ENCODE measurements at regions not wholly inside any gene's neighbourhood (a gene's known extent, or its start where the extent isn't known, plus 50 kb on each side); places are given as distances from the start of the nearest gene placed in this dataset.
A peak's percentile ranks its signal among the peaks of the same experiment; 100 is the strongest.
"Not testable (repeated sequence)": the region's sequence is repeated elsewhere in the genome, so short reads cannot be mapped to it uniquely, and the experiment has no call there.

DNA sequence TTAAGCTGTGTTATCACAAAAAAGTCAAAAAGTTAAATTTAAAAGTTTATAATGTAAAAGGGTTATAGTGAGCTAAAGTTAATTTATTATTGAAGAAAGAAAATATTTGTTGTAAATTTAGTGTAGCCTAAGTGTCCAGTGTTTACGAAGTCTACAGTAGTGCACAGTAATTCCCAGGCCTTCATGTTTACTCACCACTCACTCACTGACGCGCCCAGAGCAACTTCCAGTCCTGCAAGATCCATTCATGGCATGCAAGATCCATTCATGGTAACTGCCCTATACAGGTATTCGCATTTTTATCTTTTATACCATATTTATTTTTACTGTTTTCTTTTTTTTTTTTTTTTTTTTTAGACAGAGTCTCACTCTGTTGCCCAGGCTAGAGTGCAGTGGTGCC, 69.5 kb downstream of the TPRA1 start:
- no peak for DNase-seq
- intact Hi-C loops (cut with DNase I) = no loop called here

DNA sequence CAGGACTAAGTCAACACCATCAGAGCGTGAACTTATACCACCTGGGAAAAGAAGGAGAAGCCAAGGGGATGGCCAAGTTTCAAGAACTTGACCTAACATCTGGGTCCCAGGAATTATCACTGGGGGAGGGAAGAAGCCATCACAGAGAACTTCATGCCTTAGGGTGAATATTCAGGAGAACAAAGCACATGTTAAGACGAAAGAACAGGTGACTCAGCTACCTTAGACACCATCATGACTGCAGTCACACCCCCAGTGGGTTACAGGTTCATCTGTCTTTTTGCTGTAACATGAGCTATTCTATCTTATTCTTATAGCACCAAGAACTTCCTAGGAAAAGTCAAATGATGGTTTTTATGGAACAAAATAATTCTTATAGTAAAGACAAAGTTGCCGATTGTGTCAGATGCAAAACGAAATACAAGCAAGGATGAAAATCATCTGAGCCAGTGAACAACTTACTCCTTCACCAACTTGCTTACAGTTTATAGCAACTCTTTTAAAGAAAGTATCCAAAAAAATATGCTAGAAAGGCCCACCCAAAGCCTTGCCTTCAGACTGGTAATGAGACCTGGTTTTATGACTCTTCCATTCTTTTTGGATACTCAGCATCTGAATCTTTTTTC, 72.0 kb downstream of the TPRA1 start:
- intact Hi-C loops (cut with DNase I) = no loop called here

DNA sequence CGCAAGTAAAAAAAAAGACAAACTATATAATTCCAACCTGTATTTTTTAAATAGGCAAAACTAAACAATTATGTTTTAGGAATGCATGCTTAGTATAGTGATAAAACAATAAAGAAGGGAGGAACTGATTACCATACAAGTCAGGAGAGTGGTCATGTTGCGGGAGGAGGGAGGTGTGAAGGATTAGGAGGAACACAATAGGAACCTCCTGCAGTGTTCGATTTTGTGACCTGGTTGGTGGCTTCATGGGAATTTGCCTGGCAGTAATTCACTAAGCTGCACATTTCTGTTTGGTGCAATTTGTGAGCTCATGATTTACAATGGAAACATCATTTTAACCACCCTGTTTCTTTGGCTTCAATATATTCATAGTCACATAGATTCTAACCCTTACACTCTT, 78.3 kb downstream of the TPRA1 start:
- no peak for DNase-seq
- intact Hi-C loops (cut with DNase I) = no loop called here

More for the DNA sequence above, 72.0 kb downstream of the TPRA1 start:
- DNase-seq = no peak

DNA sequence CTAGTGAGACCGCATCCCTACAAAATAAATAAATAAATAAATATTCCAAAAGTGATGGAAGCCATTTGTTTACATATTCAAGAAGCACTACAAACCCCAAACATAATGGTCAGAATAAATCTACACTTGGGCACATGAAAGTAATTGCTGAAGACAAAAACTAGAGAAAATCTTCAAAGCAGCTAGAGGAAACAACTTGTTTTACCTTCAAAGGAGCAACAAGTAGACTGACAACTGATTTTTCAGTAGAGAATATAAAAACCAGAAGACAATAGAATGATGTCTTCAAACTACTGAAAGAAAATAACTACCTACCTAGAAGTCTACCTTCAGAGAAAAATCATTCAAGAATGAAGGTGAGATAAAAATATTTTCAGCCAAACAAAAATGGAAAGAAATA, 89.4 kb downstream of the TPRA1 start:
- DNase-seq = no peak
- intact Hi-C loops (cut with DNase I) = no loop called here

DNA sequence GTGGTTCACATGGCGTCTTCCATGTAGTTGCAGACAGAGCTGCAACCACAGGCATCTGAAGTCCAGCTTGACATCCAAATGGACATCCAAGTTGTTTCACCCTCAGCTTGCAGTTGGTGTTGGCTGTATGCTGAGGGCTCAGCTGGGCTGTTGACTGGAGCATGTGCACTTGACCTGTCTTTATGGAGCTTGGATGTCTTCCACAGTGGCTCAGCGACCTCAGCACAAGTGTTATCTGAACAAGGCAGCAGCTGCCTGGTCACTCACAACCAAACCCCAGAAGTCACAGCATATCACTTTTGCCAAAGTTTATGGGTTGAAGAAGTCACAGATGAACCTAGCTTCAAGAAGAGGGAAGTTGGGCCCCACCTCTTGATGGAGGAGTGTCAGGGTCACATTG, 92.9 kb downstream of the TPRA1 start:
- DNase-seq = no peak
- intact Hi-C loops (cut with DNase I) = no loop called here

DNA sequence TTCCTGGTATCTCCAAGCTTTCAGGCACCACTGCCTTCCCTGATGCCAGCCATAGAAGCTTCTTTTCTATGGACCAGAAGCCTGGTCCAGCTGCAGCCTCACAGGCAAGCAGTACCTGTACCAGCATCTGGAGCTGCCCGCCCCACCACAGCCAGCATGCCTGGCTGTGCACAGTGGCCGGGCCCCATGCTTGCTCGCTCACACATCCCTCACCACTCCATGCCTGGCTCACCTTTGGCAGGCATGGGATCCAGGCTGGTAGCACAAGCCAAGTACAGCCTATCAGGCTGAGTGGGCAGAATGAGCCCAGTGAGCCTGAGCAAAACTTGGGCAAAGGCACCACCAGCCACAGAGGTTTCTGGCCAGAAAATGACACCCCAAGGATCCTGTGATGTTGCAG, 93.4 kb downstream of the TPRA1 start:
- intact Hi-C loops (cut with DNase I) = no loop called here
- peak in 1 of 42 donors; percentile 20 for DNase-seq

DNA sequence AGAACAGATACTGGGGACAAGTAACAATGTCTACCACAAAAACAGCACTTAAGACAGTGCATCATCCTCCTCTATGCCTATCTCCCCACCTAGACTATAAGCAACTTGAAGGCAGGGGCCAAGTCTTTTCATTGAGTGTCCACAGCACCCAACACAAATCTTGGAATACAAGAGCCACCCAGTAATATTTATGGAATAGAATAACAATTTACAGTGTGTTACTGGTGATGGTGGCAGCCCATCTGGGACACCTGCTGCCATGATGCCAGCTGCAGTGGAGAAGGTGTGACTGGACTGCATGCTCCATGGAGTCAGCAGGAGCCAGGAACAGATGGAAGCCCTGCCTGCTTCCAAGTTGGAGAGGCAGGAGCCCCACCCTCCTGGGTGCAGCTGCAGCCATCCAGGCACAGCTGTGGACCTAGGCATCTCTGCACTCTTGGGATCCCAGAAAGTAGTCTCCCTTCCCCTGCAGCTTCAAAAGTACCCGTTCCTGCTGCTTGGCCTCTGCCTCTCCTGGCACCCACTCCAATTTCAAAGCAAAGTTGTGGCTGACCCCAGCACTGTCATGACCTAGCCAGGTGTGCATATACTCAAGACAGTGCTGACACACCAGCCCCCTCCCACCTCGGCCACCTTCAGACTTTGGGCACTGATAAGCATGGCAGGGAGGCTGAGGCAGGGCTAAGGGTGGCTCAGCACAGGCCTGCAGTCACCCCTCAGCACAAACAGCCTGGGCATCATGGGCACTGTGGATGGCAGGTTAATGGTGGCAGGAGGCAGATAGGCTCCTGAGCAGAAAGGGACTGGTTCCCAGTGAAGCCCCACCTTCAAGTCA, 94.5 kb downstream of the TPRA1 start:
- peak in 1 of 42 donors; percentile 17 for DNase-seq

DNA sequence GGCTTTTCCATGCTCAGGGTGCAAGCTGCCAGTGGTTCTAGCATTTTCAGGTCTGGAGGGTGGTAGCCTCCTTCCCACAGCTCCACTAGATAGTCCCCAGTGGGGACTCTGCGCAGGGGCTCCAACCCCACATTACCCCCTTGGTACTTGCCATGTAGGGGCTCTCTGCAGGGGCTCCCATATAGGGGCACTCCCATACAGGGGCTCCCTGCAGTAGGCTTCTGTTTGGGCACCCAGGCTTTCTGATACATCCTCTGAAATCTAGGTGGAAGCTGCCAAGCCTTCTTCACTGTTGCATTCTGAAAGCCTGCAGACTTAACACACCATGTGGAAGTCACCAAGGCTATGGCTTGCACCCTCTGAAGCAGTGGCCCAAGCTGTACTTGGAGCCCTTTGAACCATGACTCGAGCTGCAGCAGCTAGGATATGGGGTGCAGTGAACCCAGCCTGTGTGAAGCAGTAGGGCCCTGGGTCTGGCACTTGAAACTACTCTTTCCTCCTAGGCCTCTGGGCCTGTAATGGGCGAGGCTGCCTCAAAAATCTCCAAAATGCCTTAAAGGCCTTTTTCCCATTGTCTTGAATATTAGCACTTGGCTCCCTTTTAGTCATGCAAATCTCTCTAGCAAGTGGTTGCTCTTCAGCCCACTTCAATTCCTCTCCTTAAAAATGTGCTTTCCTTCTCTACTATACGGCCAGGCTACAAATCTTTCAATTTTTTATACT, 96.4 kb downstream of the TPRA1 start:
- intact Hi-C loops (cut with DNase I) = no loop called here
- peak in 2 of 42 donors; percentile 13 to 18 for DNase-seq

More for the DNA sequence above, 94.5 kb downstream of the TPRA1 start:
- intact Hi-C loops (cut with DNase I) = no loop called here

DNA sequence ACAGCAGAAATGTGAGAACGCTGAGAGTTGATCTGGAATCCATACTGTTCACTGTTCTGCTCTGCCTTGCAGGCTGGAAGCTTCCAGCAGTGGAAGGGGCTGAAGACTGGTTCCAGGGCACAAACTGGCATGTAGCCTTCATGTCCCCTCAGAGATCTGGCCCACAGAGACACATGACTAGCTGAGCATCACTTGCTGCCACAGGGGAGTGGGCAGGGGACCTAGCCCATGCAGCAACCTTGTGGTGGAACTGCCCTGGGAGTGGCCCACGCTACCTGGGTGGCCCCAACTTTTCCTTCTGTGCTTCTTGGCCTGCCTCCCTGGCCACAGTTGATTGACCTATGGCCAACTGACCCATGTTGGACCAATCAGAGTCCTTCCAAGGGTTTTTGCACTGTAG, 98.1 kb downstream of the TPRA1 start:
- peak in 2 of 42 donors; percentile 8 to 22 for DNase-seq
- intact Hi-C loops (cut with DNase I) = no loop called here

DNA sequence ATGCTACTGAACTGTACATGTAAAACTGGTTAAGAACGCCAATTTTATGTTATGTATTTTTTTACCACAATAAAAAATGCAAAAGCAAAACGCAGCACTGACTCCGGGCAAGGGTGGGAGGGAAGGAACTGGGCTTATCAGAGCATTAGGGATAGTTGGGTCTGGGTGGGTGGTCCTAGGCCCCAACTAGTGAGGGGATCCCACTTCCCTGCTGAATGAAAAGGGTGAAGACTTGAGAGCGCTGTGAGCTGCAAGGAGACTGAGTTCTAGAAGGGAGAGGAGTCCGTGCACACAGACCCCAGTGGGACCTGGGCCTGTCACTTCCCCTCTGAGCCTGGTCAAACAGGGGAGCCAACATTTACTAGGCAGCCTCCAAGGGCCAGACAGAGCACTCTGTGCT, 98.6 kb downstream of the TPRA1 start:
- DNase-seq = peak in 2 of 42 donors; percentile 17 to 27
- intact Hi-C loops (cut with DNase I) = no loop called here

DNA sequence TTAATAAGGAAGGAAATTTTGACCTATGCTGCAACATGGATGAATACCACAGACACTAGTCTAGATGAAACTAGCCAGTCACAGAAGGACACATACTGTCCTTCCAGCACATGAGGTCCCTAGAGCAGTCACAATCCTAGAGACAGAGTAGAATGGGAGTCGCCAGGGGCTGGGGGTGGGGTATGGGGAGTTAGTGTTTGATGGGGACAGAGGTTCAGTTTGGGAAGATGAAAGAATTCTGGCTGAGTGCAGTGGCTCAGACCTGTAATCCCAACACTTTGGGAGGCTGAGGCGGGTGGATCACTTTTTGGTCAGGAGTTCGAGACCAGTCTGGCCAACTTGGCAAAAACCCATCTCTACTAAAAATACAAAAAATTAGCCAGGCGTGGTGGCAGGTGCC, 99.2 kb downstream of the TPRA1 start:
- intact Hi-C loops (cut with DNase I) = no loop called here
- peak in 2 of 42 donors; percentile 20 to 28 for DNase-seq

DNA sequence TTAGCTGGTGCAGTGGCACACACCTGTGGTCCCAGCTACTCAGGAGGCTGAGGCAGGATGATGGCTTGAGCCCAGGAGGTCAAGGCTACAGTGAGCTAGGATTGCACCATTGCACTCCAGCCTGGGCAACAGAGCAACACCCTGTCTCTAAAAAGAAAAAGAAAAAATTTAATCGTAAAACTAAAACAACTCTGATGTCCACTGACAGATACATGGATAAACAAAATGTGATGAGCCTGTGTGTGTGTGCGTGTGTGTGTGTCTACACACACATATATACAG, 99.6 kb downstream of the TPRA1 start:
- peak in 1 of 42 donors; percentile 8 for DNase-seq
- intact Hi-C loops (cut with DNase I) = not testable (repeated sequence)

DNA sequence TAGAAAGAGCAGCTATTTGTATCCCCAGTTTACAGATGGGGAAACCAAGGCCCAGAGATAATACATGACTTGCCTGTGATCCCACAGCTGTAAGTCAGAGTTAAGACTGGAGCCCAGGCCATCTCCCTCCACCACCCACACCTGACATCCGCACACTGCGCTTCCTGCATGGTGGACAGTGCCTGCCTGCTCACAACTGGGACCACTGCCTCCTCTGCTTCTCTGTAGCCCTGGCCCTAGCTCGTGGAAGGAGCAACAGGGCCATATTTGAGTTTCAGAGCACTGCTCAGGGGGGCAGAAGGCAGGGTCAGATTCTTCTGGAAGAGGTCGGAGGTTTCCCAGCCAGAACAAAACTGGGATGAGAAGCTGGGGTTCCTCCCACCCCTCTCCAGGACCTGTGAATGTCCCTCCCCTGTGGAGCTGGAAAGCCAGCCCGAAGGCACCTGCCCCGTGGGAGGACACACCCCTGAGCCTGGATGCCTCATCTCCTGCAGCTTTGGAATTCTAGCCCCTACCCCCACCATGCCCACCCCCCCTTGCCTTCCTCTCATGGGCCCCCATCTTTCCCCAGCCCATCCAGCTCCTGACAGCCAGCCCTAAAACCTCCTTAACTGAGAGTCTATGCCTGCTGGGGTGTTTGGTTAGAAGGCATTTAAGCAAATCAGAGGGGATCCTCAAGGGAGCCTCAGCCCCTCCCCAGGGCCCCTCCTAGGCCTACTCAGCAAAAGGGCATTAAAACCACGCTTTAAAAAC, 100.1 kb downstream of the TPRA1 start:
- peak in 3 of 42 donors; percentile 1 to 12 (median 3) for DNase-seq
- intact Hi-C loops (cut with DNase I) = no loop called here

DNA sequence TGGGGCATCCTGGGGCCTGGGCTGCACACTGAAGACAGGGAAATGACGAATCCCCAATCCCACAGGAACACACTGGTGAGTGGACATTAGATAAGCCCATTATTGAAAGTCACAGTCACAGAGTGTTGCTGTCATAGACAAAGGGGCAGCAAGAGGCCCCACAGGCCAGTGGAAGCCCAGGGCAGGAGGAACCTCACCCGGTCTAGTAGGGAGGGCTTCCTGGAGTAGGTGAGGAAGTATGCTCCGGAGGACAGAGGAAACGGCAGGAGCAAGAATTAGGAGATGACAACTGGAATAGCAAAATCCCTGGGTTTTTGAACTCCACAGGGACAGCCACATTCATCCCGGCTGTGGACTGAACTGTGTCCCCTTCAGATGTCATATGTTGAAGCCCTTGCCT, 101.2 kb downstream of the TPRA1 start:
- peak in 2 of 42 donors; percentile 14 to 30 for DNase-seq
- intact Hi-C loops (cut with DNase I) = no loop called here

DNA sequence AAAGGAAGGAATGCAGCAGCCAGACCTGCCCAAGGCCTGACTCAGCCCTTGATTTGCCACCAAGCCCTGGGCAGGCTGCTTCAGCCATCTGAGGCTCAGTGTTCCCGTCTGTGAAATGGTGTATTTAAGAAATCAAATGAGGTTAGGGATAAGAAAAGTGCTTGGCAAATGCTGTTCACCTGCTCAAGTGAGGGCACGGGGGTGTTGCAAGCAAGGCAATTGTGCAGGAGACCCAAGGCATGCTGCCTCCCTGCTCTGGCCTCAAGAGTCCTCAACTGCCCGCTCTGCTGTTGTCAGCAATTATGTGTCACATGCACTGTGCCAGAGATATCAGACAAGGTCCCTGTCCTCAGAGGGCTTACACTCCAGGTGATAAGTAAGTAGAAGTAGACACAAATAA, 101.8 kb downstream of the TPRA1 start:
- peak in 3 of 42 donors; percentile 4 to 21 (median 10) for DNase-seq
- intact Hi-C loops (cut with DNase I) = no loop called here

DNA sequence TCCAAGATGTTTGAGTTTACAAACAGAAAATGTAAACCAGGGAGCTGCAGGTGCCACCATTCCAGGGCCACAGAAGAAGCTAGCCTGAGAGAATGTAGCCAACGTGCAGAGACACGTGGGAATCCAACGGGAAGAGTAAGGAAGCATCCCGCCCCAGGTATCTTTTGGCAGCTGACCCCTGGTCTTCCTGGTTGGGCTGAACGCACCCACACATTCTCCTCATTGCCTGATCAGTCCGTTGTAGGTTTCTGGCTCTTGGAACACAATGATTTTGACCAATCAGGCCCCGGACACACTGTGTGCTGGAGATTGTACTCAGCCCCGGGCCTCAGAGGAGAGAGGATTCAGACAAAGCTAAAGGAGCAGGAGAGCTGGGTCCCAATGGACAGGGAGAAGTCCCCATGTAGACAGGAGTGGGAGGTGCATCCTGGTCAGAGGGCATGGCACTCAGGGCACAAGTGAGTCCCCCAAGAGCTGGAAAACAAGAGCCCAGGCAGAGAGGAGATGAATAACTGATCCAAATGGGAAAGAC, 102.3 kb downstream of the TPRA1 start:
- peak in 4 of 42 donors; percentile 4 to 27 (median 20) for DNase-seq
- intact Hi-C loops (cut with DNase I) = no loop called here

DNA sequence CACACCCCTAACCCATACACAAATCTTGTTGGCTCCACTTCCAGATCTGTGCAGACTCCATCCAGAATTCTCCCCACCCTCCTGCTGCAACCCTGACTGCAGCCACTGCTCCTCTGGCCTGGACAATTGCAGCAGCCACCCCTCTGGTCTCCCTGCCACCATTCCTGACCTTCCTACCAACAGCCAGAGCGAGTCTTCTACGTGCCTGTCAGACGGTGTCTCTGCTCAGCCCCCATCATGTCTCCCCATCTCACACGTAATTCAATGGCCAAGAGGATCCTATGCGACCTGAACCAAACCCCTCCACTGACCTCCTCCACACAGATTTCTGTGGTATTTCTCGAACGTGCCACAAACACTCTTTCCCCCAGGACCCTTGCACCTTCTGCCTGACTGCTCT, 103.3 kb downstream of the TPRA1 start:
- intact Hi-C loops (cut with DNase I) = no loop called here
- DNase-seq = peak in 2 of 42 donors; percentile 4 to 8

DNA sequence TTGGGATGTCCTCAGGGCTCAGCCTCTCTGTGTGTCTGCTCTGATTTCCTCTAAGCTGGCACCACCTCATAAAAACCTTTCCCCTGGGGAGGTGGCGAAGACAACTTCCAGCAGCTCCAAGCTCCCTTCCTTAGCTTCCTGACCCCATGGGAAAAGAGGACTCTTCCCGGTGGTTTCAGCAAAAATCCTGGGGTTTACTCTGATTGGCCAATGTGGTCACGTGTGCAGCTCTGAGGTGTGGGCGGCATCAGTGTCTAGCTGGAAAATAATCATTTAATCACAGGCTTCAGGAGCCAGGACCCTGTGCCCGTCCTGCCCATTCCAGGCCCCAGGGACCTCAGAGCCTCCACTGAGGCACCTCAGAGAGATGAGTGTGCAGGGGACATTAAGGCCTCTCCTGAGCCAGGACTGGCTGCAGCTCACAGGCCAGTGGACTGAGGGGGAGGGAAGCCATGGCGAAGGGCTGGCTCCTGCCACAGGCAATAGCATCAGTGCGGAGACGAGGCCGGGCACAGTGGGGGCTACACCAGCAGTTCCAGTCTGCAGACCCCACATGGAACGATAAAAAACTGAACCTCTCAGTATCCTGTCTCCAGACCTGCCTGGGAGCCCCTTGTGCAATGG, 104.1 kb downstream of the TPRA1 start:
- DNase-seq = peak in 3 of 42 donors; percentile 13 to 21 (median 18)
- intact Hi-C loops (cut with DNase I) = no loop called here

Measured in head of caudate nucleus (tissue), 42 donors.